GM12865 (cell line): ENCODE measurements at regions not wholly inside any gene's neighbourhood (a gene's known extent, or its start where the extent isn't known, plus 50 kb on each side); places are given as distances from the start of the nearest gene placed in this dataset.

ENCODE experiments used
- DNase-seq: peaks from one replicate; pipeline ENCODE4 v3.0.0; 2010; ENCODE audit warnings: low read depth
- H3K4me3 ChIP-seq: 2 replicates; pipeline ENCODE4 v1.5.1; 2011; ENCODE audit warnings: mild to moderate bottlenecking, low read depth, low read length, control low read depth
- CTCF ChIP-seq: IDR thresholded peaks from 2 replicates; pipeline ENCODE4 v1.5.1; 2011; ENCODE audit warnings: low read length, control low read depth, low read depth, inconsistent platforms; ENCODE audit not compliant: insufficient read depth; ENCODE audit errors: missing control alignments

DNA sequence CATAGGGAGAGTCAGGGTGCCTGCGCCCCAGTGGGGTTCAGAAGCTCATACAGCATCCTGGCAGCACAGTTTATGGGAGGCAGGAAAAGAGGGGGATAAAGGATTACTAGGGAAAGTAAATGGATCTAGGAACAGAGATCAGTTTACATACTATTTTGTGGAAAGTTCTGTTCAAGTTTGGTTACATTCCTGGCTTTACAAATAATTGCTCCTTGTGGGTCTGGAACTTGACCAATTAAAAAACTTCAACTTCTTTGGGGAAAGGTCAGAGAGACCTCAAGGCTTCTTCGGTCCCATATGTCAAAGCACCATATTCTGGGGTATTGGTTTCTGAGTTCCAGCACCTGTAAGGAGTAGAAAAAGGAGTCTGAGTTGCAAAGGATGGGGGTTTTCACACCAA, 64.1 kb downstream of the ZDHHC19 start:
- no peak overlapping the region for H3K4me3 ChIP-seq
- TF ChIP-seq CTCF = no peak
- no peak for DNase-seq

GRCh38 chr3:196145468-196146262, 63.8 kb upstream of the TFRC start:
- H3K4me3 ChIP-seq = no peak overlapping the region
- TF ChIP-seq CTCF = no peak
- DNase-seq = no peak

GRCh38 chr3:196144383-196145105, 62.7 kb upstream of the TFRC start:
- no peak overlapping the region for H3K4me3 ChIP-seq
- TF ChIP-seq CTCF = no peak
- no peak for DNase-seq

GRCh38 chr3:196143708-196144382, 62.0 kb upstream of the TFRC start:
- no peak for TF ChIP-seq CTCF
- DNase-seq = no peak
- H3K4me3 ChIP-seq = no peak overlapping the region

DNA sequence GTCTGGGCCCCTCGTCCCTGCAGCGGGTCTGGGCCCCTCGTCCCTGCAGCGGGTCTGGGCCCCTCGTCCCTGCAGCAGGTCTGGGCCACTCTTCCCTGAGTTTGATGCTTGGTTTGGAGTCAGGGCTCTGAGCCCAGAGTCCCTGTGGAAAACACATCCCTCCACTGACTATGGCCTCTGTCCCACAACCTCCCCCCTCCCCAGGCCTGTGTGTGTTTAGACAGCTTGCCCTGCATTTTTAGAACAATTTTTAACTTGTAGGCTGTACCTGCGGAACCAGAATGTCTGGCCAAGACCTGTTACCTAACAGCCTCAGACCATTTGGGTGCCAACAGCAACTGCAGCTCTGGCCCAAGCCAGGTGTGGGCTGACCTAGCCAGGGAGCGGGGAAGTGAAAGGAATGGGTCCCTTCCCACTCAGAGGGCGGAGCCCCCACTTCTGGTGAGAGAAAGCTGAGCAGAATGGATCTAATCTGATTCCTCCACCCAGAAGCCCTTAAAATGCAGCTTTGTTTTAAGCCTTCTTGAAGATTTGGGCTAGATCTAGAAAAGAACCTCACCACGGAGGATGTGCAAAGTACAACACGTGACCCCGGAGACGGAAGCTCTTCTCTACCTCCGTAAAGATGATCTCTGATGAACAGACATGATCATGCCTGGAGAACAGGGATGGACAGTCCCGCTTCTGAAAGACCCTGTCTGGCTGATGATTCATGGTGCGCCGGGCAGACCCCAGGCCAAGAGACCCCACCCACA, 60.5 kb upstream of the TFRC start:
- H3K4me3 ChIP-seq = no peak overlapping the region
- TF ChIP-seq CTCF = no peak

DNA sequence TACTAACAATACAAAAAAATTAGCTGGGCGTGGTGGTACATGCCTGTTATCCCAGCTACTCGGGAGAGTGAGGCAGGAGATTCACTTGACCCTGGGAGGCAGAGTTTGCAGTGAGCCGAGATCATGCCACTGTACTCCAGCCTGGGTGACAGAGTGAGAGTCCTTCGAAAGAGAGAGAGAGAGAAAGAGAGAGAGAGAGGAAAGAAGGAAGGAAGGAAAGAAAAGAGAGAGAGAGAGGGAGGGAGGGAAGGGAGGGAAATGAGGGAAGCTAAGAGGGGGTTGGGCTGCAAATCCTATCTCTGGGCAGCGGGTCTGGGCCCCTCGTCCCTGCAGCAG, 59.9 kb upstream of the TFRC start:
- no peak for DNase-seq
- no peak for TF ChIP-seq CTCF
- no peak overlapping the region for H3K4me3 ChIP-seq

More for the DNA sequence above, 60.5 kb upstream of the TFRC start:
- DNase-seq = no peak
